Activated T-cell treated with anti-CD3 and anti-CD28 coated beads, Interleukin-2, amount 50 U/mL, for 24 hours (primary cell): ENCODE measurements at regions not wholly inside any gene's neighbourhood (a gene's known extent, or its start where the extent isn't known, plus 50 kb on each side); places are given as distances from the start of the nearest gene placed in this dataset.

Source experiments
- DNase-seq: peaks from one replicate; pipeline ENCODE4 v3.0.0-alpha.2; 2020
- H3K27ac Mint-ChIP-seq: 2 replicates; pipeline ENCODE4 v1.8.0; 2020; ENCODE audit warnings: mild to moderate bottlenecking, mixed read lengths
- H3K27me3 Mint-ChIP-seq: 2 replicates; pipeline ENCODE4 v1.8.0; 2020; ENCODE audit warnings: mixed read lengths
- H3K36me3 Mint-ChIP-seq: 2 replicates; pipeline ENCODE4 v1.8.0; 2020; ENCODE audit warnings: low read depth, mixed read lengths
- H3K4me1 Mint-ChIP-seq: 2 replicates; pipeline ENCODE4 v1.8.0; 2020; ENCODE audit warnings: low read depth, mixed read lengths
- H3K4me3 Mint-ChIP-seq: 2 replicates; pipeline ENCODE4 v1.8.0; 2020; ENCODE audit warnings: mild to moderate bottlenecking, moderate library complexity, mixed read lengths
- H3K9me3 Mint-ChIP-seq: 2 replicates; pipeline ENCODE4 v1.8.0; 2020; ENCODE audit warnings: mixed read lengths

DNA sequence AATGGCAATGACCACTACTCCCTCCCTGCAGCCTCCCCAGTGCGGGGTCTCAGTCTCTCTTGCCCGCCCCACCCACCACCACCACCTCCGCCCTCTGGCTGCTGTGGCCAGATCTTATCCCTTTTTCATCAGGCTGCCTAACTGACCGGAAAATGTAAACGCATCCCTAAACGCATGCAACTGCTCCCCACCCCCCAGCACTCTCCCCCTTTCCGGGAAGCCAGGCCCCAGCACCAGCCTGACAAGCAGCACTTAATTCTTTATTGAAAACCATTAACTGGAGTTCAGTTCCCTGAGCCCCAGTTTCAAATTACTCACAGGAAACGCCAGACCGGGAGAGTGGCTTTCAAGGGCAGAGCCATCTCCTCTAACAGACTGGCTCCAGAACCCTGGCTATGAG, 147.7 kb downstream of the DMRTA2 start:
- Mint-ChIP-seq H3K4me3 (no peak overlapping the region), H3K4me1 (no peaks in the 10 kb centered on the region), H3K27ac (no peak overlapping the region), H3K27me3 (peaks cover 42% of the 10 kb centered on the region), H3K36me3 (no peaks in the 10 kb centered on the region), H3K9me3 (no peaks in the 10 kb centered on the region)
- DNase-seq: no peak

DNA sequence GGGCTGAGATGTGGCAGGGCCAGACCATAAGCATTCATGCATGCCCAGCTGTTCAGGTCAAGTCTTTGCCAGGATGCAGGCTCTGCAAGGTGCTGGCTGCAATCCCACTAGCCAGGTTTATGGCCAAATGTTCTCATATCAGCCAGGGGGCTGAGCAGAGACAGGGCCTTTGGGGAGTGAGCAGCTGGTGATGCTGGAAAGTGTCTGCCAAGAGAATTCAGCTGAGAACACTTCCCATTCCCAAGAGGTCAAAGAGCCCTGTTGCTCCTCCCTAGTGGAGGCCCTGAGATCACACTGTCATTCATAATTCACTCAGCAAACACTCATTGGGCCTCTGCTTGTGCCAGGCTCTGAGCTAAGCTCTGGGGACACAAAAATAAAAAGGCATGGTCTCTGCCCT, 150.3 kb downstream of the DMRTA2 start:
- H3K27me3 Mint-ChIP-seq: peaks cover 33% of the 10 kb centered on the region
- H3K9me3 Mint-ChIP-seq: no peaks in the 10 kb centered on the region
- DNase-seq: no peak
- H3K36me3 Mint-ChIP-seq: no peaks in the 10 kb centered on the region
- no peak overlapping the region for H3K4me3 Mint-ChIP-seq
- H3K27ac Mint-ChIP-seq: no peak overlapping the region
- H3K4me1 Mint-ChIP-seq: no peaks in the 10 kb centered on the region

DNA sequence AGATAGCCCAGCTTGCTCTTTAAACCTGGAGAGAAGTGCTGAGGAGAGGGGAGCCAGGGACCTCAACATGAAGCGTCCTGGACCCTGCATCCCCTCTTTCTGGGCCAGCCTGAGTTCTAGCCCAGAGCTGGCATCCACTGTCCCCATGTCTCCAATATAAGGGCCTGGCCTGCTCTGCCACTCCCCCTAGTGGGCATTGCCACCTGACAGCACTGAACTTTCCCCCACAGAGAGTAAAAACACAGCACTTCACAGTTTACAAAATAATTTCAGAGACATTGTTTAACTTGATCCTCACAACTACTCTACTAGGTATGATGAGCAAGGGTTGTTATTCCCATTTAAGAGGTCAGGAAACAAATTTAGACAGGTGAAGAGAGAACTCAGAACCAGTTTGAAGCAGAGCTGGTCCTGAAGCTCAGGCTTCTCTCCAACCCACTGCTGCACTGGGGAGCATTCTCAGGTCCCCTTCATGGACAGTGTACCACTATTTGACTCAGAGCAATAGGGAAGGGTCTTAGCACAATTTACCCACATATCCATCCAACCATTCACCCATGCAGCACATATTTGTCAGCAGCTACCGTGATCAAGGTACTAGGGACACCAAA, 151.2 kb downstream of the DMRTA2 start:
- Mint-ChIP-seq H3K27me3 (peaks cover 27% of the 10 kb centered on the region), H3K36me3 (no peaks in the 10 kb centered on the region), H3K4me3 (no peak overlapping the region), H3K27ac (no peak overlapping the region), H3K4me1 (no peaks in the 10 kb centered on the region), H3K9me3 (no peaks in the 10 kb centered on the region)
- DNase-seq: no peak

DNA sequence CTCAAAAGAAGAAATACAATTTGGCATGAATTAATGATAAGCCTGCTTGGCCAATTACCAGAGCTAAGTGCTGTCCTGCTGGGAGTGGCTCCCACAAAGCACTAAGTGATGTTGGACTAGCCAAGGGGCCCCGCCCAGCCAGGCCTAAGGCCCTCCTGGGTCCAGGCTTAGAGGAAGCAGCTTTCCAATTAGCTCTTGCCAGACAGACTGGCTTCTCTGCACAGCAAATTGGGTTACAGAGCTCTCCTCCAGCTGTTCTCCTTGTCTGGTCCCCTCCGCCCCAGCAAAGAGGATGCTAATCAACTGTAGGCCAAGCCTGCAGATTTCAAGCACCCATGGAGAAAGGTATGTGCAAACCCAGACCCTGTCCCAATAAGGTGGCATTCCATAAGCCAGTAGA, 151.9 kb downstream of the DMRTA2 start:
- H3K36me3 Mint-ChIP-seq: no peaks in the 10 kb centered on the region
- no peaks in the 10 kb centered on the region for H3K9me3 Mint-ChIP-seq
- no peaks in the 10 kb centered on the region for H3K4me1 Mint-ChIP-seq
- no peak for DNase-seq
- peaks cover 22% of the 10 kb centered on the region for H3K27me3 Mint-ChIP-seq
- H3K4me3 Mint-ChIP-seq: no peak overlapping the region
- H3K27ac Mint-ChIP-seq: no peak overlapping the region

DNA sequence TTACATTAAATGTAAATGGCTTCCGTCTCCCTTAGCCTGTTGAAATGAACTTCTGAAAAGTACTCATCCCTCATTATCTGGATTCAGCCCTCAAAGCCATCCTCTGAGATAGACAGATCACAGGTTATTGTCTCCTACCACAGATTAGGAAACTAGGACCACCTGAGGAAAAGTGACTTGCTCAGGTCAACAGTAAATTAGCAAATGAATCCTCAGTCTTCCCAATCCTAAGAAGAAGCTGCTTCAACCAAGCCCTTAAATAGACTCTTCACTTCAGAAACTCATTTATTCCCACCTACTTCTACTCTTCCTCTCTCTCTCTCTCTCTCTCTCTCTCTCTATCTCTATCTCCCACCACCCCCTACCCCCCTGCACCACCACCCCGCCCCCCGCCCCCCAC, 152.3 kb downstream of the DMRTA2 start:
- DNase-seq: no peak
- no peak overlapping the region for H3K27ac Mint-ChIP-seq
- no peaks in the 10 kb centered on the region for H3K4me1 Mint-ChIP-seq
- no peaks in the 10 kb centered on the region for H3K36me3 Mint-ChIP-seq
- no peaks in the 10 kb centered on the region for H3K9me3 Mint-ChIP-seq
- peaks cover 18% of the 10 kb centered on the region for H3K27me3 Mint-ChIP-seq
- H3K4me3 Mint-ChIP-seq: no peak overlapping the region

DNA sequence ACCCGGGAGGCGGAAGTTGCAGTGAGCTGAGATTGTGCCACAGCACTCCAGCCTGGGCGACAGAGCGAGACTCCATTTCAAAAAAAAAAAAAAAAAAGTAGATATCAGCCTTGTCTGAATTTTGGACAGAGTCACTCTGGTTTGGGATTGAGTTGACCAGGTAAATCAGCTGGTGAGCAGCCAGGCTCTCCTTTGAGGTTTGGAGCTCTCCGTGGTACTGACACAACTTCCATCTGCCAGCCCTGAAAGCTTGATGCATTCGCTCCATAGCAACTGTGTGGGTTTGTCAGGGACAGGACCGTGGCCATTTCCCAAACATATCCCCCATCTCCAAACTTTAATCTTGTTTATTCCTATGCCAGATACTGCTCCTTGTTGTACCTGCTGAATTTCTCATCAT, 155.2 kb downstream of the DMRTA2 start:
- no peak overlapping the region for H3K27ac Mint-ChIP-seq
- H3K27me3 Mint-ChIP-seq: peaks cover 11% of the 10 kb centered on the region

DNA sequence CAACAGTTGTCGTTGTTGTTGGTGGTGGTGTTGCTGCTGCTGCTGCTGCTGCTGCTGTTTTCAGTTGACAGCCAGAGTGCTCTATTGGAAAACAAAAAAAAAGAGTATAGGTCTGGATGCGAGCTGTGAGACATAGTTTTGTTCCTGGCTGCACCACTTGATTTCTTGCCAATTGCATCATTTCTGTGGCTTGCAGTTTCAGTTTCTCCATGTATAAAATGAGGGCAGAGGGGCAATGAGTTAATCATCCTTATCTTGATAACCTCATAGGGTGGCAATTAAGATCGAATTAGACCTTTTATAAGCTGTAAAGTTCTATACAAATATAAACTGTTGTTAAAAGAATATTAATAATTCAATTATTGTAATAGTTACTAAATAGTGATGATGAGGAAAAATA, 156.7 kb downstream of the DMRTA2 start:
- Mint-ChIP-seq H3K27ac (no peak overlapping the region), H3K36me3 (no peaks in the 10 kb centered on the region), H3K27me3 (peaks cover 7% of the 10 kb centered on the region), H3K9me3 (no peaks in the 10 kb centered on the region), H3K4me3 (no peak overlapping the region), H3K4me1 (no peaks in the 10 kb centered on the region)
- DNase-seq: no peak

More for the DNA sequence above, 155.2 kb downstream of the DMRTA2 start:
- no peaks in the 10 kb centered on the region for H3K36me3 Mint-ChIP-seq
- no peak for DNase-seq
- H3K4me3 Mint-ChIP-seq: no peak overlapping the region
- no peaks in the 10 kb centered on the region for H3K9me3 Mint-ChIP-seq
- H3K4me1 Mint-ChIP-seq: no peaks in the 10 kb centered on the region

DNA sequence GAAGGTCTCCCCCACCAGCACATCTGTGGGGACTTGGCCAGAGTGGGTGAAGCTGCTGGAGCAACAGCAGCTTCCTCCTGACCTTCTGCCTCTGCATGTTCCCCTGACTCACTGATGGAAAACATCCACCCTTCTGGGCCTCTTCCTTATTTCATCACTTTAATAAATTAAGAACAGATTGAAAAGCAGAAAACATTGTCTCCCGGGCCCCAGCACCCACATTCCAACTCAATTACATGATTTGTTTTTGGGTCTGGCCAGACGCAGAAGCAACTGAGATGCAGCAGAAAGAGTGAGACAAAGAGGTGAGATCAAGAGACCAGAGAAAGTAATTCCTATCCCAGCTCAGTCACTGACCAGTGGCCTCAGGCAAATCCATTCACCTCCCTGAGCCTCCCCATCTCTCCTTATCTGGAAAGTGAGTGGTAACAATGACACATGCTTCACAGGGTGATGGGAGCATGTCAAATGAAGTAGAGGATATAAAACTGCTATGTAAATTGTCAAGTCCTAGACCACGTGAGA, 157.1 kb downstream of the ELAVL4 start:
- no peak overlapping the region for H3K4me3 Mint-ChIP-seq
- no peaks in the 10 kb centered on the region for H3K9me3 Mint-ChIP-seq
- no peaks in the 10 kb centered on the region for H3K4me1 Mint-ChIP-seq
- no peak overlapping the region for H3K27ac Mint-ChIP-seq
- no peaks in the 10 kb centered on the region for H3K36me3 Mint-ChIP-seq
- DNase-seq: no peak
- peaks cover 5% of the 10 kb centered on the region for H3K27me3 Mint-ChIP-seq

DNA sequence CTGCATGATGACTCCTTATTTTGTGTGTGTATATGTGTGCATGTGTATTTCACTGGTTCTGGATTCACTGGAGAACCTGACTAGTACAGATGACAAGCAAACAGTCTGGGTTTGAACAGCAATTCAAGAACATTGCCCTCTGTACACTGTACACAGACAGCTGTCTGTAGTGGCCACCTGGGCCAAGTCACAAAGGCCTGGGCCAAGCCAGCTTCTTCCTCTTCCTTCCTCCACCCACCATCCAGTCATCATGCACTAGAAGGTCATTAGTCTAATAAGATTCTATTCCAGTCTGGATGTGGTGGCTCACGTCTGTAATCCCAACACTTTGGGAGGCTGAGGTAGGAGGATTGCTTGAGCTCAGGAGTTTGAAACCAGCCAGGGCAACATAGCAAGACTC, 155.9 kb downstream of the ELAVL4 start:
- H3K27me3 Mint-ChIP-seq: peaks cover 5% of the 10 kb centered on the region
- DNase-seq: no peak
- no peaks in the 10 kb centered on the region for H3K4me1 Mint-ChIP-seq
- H3K36me3 Mint-ChIP-seq: no peaks in the 10 kb centered on the region
- no peak overlapping the region for H3K27ac Mint-ChIP-seq
- H3K9me3 Mint-ChIP-seq: no peaks in the 10 kb centered on the region
- no peak overlapping the region for H3K4me3 Mint-ChIP-seq

DNA sequence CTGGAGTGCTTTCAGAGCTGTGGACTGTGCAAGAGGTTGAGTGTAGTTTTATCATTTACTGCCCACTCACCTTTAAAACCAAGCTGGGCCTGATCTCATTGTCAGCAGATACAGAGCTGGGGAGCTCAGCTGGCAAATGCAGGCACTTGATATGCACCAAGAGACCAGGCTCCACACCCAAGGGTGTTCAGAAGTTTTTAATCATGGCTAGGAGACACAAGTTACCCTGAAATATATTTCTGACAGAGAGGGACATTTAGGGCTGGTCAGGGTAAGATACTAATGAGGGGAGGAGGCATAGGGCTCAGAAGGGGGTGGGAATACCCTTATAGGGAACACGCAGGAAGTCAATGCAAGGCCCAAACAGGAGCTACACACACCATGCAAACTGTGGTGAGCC, 153.7 kb downstream of the ELAVL4 start:
- H3K4me3 Mint-ChIP-seq: no peak overlapping the region
- peaks cover 5% of the 10 kb centered on the region for H3K27me3 Mint-ChIP-seq
- H3K4me1 Mint-ChIP-seq: no peaks in the 10 kb centered on the region
- H3K27ac Mint-ChIP-seq: no peak overlapping the region
- no peak for DNase-seq
- no peaks in the 10 kb centered on the region for H3K9me3 Mint-ChIP-seq
- no peaks in the 10 kb centered on the region for H3K36me3 Mint-ChIP-seq

DNA sequence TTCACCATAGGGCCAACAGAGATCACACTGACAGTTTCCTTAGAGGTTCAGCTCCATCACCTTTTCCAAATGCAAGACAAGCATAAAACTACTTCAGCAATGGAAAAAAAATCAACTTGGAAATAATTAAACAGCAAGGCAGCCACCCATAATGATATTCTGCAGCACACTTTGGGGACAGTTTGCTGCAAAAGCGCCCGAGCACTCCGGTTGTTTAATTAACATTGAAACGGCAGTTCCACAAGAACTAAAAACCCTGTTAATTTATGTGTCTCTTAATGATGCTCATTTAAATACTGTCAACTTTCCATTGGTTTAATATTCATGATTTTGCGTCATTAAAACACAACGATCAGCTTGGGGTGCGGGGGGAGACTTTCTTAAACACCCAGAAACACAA, 153.2 kb downstream of the ELAVL4 start:
- no peak for DNase-seq
- no peaks in the 10 kb centered on the region for H3K9me3 Mint-ChIP-seq
- no peaks in the 10 kb centered on the region for H3K4me1 Mint-ChIP-seq

DNA sequence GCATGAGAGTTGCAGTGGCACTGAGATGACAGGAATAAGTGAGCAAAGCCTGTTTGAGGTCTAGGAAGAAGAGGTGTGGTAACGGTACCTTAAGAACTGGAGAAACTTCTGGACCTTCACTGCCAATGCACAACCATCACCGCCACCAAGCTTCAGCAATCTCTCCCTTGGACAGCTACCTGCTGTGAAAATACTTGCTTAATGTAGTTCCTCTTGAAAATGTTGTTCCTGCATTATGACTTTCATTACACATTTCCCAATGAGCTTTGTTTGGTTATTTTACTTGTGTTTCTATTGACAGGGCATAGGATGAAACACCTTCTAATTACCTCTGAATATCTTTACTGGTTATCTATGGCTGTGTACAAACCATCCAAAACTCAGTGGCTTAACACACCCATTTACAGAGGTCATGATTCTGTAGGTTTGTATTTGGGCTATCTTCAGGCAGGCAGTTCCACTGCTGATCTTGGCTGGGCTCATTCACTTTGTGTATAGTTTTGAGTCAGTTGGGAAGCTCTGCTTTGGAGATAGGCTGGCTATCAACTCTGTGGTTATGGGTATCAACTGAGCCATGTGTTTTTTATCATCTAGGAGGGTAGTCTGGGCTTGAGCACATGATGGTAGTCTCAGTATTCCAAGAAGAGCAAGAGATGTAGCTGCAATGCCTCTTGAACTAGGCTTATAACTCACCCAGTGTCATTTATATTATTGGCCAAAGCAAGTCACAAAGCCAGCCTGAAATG, 149.4 kb downstream of the ELAVL4 start:
- H3K27ac Mint-ChIP-seq: no peak overlapping the region
- no peaks in the 10 kb centered on the region for H3K36me3 Mint-ChIP-seq
- H3K9me3 Mint-ChIP-seq: no peaks in the 10 kb centered on the region
- peaks cover 3% of the 10 kb centered on the region for H3K27me3 Mint-ChIP-seq
- H3K4me1 Mint-ChIP-seq: no peaks in the 10 kb centered on the region
- H3K4me3 Mint-ChIP-seq: no peak overlapping the region
- DNase-seq: no peak

More for the DNA sequence above, 153.2 kb downstream of the ELAVL4 start:
- Mint-ChIP-seq H3K4me3 (no peak overlapping the region), H3K27ac (no peak overlapping the region), H3K27me3 (peaks cover 5% of the 10 kb centered on the region), H3K36me3 (no peaks in the 10 kb centered on the region)

DNA sequence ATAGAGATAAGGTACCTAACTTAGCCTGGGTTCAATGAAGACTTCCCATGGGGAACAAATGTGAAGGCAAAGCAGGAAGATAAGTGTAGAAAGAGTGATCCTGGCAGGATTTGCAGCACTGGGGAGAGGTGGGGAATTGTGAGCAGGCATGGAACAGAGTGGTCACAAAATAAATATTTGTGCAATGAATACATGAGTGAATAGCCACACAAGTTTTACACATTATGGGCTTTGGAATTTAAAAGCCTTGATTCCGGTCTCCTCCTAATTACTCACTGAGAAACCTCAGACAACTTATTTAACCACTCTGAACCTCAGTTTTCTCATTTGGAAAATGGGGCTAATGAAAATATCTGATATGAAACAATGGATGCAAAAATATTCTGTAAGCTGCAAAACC, 148.3 kb downstream of the ELAVL4 start:
- DNase-seq: no peak
- no peak overlapping the region for H3K4me3 Mint-ChIP-seq
- H3K4me1 Mint-ChIP-seq: no peaks in the 10 kb centered on the region
- H3K9me3 Mint-ChIP-seq: no peaks in the 10 kb centered on the region
- H3K36me3 Mint-ChIP-seq: no peaks in the 10 kb centered on the region
- H3K27me3 Mint-ChIP-seq: peaks cover 8% of the 10 kb centered on the region
- H3K27ac Mint-ChIP-seq: no peak overlapping the region
